HG03354 (cell line): ENCODE measurements at regions not wholly inside any gene's neighbourhood (a gene's known extent, or its start where the extent isn't known, plus 50 kb on each side); places are given as distances from the start of the nearest gene placed in this dataset.

Experiments used
- ATAC-seq: cut with Tn5 transposase; IDR thresholded peaks from one replicate; pipeline ENCODE4 v1.9.1; 2021; ENCODE audit warnings: mild to moderate bottlenecking; ENCODE audit not compliant: unreplicated experiment, poor library complexity, severe bottlenecking

GRCh38 chr12:124435806-124436345, 131.5 kb downstream of the NCOR2 start:
- ATAC-seq: no peak

- ATAC-seq: no peak
Measured at GRCh38 chr12:124434951-124435805, 132.2 kb downstream of the NCOR2 start.

GRCh38 chr12:124434354-124434753, 133.1 kb downstream of the NCOR2 start:
- ATAC-seq: no peak

- no peak for ATAC-seq
Measured at GRCh38 chr12:124433879-124434278, 133.5 kb downstream of the NCOR2 start.

- no peak for ATAC-seq
Measured at GRCh38 chr12:124433147-124433874, 134.1 kb downstream of the NCOR2 start.

- no peak for ATAC-seq
Measured at GRCh38 chr12:124432376-124432775, 135.0 kb downstream of the NCOR2 start.

- no peak for ATAC-seq
Measured at GRCh38 chr12:124431971-124432370, 135.4 kb downstream of the NCOR2 start.

- ATAC-seq: no peak
Measured at GRCh38 chr12:124430491-124430890, 135.6 kb downstream of the RFLNA start.

GRCh38 chr12:124429535-124429934, 134.6 kb downstream of the RFLNA start:
- ATAC-seq: no peak

GRCh38 chr12:124428792-124429281, 133.9 kb downstream of the RFLNA start:
- ATAC-seq: no peak

GRCh38 chr12:124428136-124428791, 133.4 kb downstream of the RFLNA start:
- no peak for ATAC-seq

GRCh38 chr12:124426594-124427555, 132.0 kb downstream of the RFLNA start:
- no peak for ATAC-seq

GRCh38 chr12:124425667-124426066, 130.8 kb downstream of the RFLNA start:
- no peak for ATAC-seq

GRCh38 chr12:124424516-124424905, 129.6 kb downstream of the RFLNA start:
- no peak for ATAC-seq

- no peak for ATAC-seq
Measured at GRCh38 chr12:124423761-124424515, 129.0 kb downstream of the RFLNA start.

- ATAC-seq: no peak
Measured at GRCh38 chr12:124422570-124423523, 128.0 kb downstream of the RFLNA start.

- no peak for ATAC-seq
Measured at GRCh38 chr12:124422142-124422569, 127.3 kb downstream of the RFLNA start.
